ENCODE measurements at regions not wholly inside any gene's neighbourhood (a gene's known extent, or its start where the extent isn't known, plus 50 kb on each side); places are given as distances from the start of the nearest gene placed in this dataset.

GRCh38 chr14:83425706-83426105 is 1892.1 kb upstream of the SEL1L start:
- DNase-seq (ENCODE audit: low read depth, low spot score) (no peak), ATAC-seq (no peak)
- no peak overlapping the region for H3K4me3 ChIP-seq (ENCODE audit: low read depth in 2 of 2, low read length in 2 of 2)
- H3K36me3 ChIP-seq (ENCODE audit: control insufficient read depth, insufficient read depth, low read length), result no peaks in the 10 kb centered on the region
- in situ Hi-C loops (cut with HindIII; ENCODE audit: low pct_unique_long_range_greater_than_20kb, low sequenced_read_pairs), result no loop called here
- CTCF ChIA-PET, result no interaction called here
- POLR2A ChIA-PET, result no interaction called here
- H3K27ac ChIP-seq (ENCODE audit: low read length), result no peak overlapping the region
- no peaks in the 10 kb centered on the region for H3K27me3 ChIP-seq (ENCODE audit: control insufficient read depth, insufficient read depth, low read length)
- H3K4me1 ChIP-seq (ENCODE audit: control insufficient read depth, insufficient read depth, low read length), result no peaks in the 10 kb centered on the region
- BruUV-seq (replicated peaks), result no TSS peak
- intact Hi-C loops (cut with micrococcal nuclease; ENCODE audit: unreplicated experiment), result no loop called here
- TF ChIP-seq POLR2AphosphoS5 (IDR thresholded peaks at IDR 0.05; ENCODE audit: low read depth, low read length) (no peak), REST (IDR thresholded peaks at IDR 0.05; ENCODE audit: insufficient read depth in 1 of 2, low read depth in 2 of 2, low read length in 1 of 2) (no peak)
- H3K9me3 ChIP-seq (ENCODE audit: control insufficient read depth, insufficient read depth, low read depth, low read length), result no peaks in the 10 kb centered on the region

- Histone ChIP-seq H3K4me3 (ENCODE audit: low read depth in 2 of 2, low read length in 2 of 2) (no peak overlapping the region), H3K27me3 (ENCODE audit: control insufficient read depth, insufficient read depth, low read length) (no peaks in the 10 kb centered on the region), H3K27ac (ENCODE audit: low read length) (no peak overlapping the region), H3K9me3 (ENCODE audit: control insufficient read depth, insufficient read depth, low read depth, low read length) (no peaks in the 10 kb centered on the region), H3K36me3 (ENCODE audit: control insufficient read depth, insufficient read depth, low read length) (no peaks in the 10 kb centered on the region), H3K4me1 (ENCODE audit: control insufficient read depth, insufficient read depth, low read length) (no peaks in the 10 kb centered on the region)
- ChIA-PET POLR2A (no interaction called here), CTCF (no interaction called here)
- intact Hi-C loops (cut with micrococcal nuclease; ENCODE audit: unreplicated experiment) (no loop called here), in situ Hi-C loops (cut with HindIII; ENCODE audit: low pct_unique_long_range_greater_than_20kb, low sequenced_read_pairs) (no loop called here)
- BruUV-seq (replicated peaks), result no TSS peak
- no peak for DNase-seq (ENCODE audit: low read depth, low spot score)
- no peak for ATAC-seq
- no peak for TF ChIP-seq SIN3A (IDR thresholded peaks at IDR 0.05; ENCODE audit: borderline replicate concordance, insufficient read depth, low read depth, low read length)
- no peak for TF ChIP-seq CTCF (IDR thresholded peaks at IDR 0.05)
- no peak for TF ChIP-seq REST (IDR thresholded peaks at IDR 0.05; ENCODE audit: insufficient read depth in 1 of 2, low read depth in 2 of 2, low read length in 1 of 2)
- no peak for TF ChIP-seq POLR2AphosphoS5 (IDR thresholded peaks at IDR 0.05; ENCODE audit: low read depth, low read length)
- TF ChIP-seq TCF7L2 (IDR thresholded peaks at IDR 0.05; ENCODE audit: low read depth, low read length), result no peak
Observed at GRCh38 chr14:83433618-83434017, 1900.0 kb upstream of the SEL1L start.
